ENCODE measurements at regions not wholly inside any gene's neighbourhood (a gene's known extent, or its start where the extent isn't known, plus 50 kb on each side); places are given as distances from the start of the nearest gene placed in this dataset.

DNA sequence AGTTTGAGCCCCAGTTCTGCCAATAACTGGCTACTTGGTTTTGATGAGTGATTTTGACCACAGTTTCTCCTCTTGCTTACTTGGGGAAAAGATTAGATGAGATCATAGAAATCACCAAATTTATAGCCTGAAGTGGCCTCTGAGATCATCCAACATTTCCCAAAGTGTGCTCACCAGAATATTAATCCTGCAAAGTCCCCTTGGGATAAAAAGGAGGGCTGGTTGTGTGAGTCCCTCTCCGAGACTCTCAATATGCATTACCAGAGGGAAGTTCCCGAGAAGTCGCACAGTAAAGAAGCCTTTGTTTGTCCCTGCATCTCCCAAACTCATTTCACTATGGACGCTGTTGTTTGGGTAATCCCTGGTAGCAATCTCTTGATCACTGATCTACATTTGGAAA is 88.4 kb upstream of the ADRA1B start:
- no peak for TF ChIP-seq CTCF (IDR thresholded peaks at IDR 0.05; ENCODE audit: low read depth, low read length, missing input control)
- no peak for TF ChIP-seq SP1 (IDR thresholded peaks at IDR 0.05)
- no peak for TF ChIP-seq TAF1 (conservative IDR thresholded peaks at IDR 0.05)
- TF ChIP-seq REST (IDR thresholded peaks at IDR 0.05): no peak
- no peak for TF ChIP-seq JUND (IDR thresholded peaks at IDR 0.05)
- no peak for TF ChIP-seq RAD21 (IDR thresholded peaks at IDR 0.05)
- TF ChIP-seq, protein P1, sequence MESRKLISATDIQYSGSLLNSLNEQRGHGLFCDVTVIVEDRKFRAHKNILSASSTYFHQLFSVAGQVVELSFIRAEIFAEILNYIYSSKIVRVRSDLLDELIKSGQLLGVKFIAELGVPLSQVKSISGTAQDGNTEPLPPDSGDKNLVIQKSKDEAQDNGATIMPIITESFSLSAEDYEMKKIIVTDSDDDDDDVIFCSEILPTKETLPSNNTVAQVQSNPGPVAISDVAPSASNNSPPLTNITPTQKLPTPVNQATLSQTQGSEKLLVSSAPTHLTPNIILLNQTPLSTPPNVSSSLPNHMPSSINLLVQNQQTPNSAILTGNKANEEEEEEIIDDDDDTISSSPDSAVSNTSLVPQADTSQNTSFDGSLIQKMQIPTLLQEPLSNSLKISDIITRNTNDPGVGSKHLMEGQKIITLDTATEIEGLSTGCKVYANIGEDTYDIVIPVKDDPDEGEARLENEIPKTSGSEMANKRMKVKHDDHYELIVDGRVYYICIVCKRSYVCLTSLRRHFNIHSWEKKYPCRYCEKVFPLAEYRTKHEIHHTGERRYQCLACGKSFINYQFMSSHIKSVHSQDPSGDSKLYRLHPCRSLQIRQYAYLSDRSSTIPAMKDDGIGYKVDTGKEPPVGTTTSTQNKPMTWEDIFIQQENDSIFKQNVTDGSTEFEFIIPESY (IDR thresholded peaks at IDR 0.05): no peak
- no peak for TF ChIP-seq RXRA (IDR thresholded peaks at IDR 0.05)
- no peak for TF ChIP-seq FOXA1 (IDR thresholded peaks at IDR 0.05)
- TF ChIP-seq YY1 (IDR thresholded peaks at IDR 0.05): no peak
